Mesenchymal stem cell (in vitro differentiated cells and primary cell): ENCODE measurements at regions not wholly inside any gene's neighbourhood (a gene's known extent, or its start where the extent isn't known, plus 50 kb on each side); places are given as distances from the start of the nearest gene placed in this dataset.

Source experiments
- DNase-seq: peaks from one replicate; pipeline ENCODE4 v3.0.0-alpha.2; 2013
- H2AFZ ChIP-seq: one replicate; pipeline ENCODE4 v1.6.1; 2013; ENCODE audit warnings: low read depth, mild to moderate bottlenecking, control low read depth, inconsistent platforms, low read length, moderate library complexity
- H2AK5ac ChIP-seq: 2 replicates; pipeline ENCODE4 v1.6.1; 2013; ENCODE audit warnings: low read length, moderate library complexity, mild to moderate bottlenecking, inconsistent platforms; ENCODE audit not compliant: severe bottlenecking
- H2BK120ac ChIP-seq: one replicate; pipeline ENCODE4 v1.6.1; 2013; ENCODE audit warnings: low read depth, mild to moderate bottlenecking, inconsistent platforms, low read length, moderate library complexity
- H2BK12ac ChIP-seq, 2 experiments: one replicate each; pipeline ENCODE4 v1.6.1; 2013; ENCODE audit warnings: inconsistent platforms in 2 of 2, low read length in 2 of 2, mild to moderate bottlenecking in 2 of 2, moderate library complexity in 2 of 2, control low read depth in 1 of 2
- H2BK15ac ChIP-seq: one replicate; pipeline ENCODE4 v1.6.1; 2013; ENCODE audit warnings: mild to moderate bottlenecking, low read depth, inconsistent platforms; ENCODE audit not compliant: poor library complexity, severe bottlenecking
- H2BK5ac ChIP-seq: 2 replicates; pipeline ENCODE4 v1.6.1; 2013; ENCODE audit warnings: low read depth, mild to moderate bottlenecking, low read length, control low read depth, inconsistent platforms; ENCODE audit not compliant: poor library complexity, severe bottlenecking
- H3K14ac ChIP-seq, 2 experiments: one replicate each; pipeline ENCODE4 v1.6.1; 2013; ENCODE audit warnings: inconsistent platforms in 2 of 2, low read length in 2 of 2, control low read depth in 1 of 2, mild to moderate bottlenecking in 1 of 2, moderate library complexity in 1 of 2
- H3K18ac ChIP-seq, 2 experiments: one replicate each; pipeline ENCODE4 v1.6.1; 2013; ENCODE audit warnings: inconsistent platforms in 2 of 2, low read length in 2 of 2, control low read depth in 1 of 2, low read depth in 1 of 2, mild to moderate bottlenecking in 1 of 2
- H3K23ac ChIP-seq, 2 experiments: one replicate each; pipeline ENCODE4 v1.6.1; 2013; ENCODE audit warnings: inconsistent platforms in 2 of 2, low read length in 2 of 2, mild to moderate bottlenecking in 2 of 2, moderate library complexity in 2 of 2, control low read depth in 1 of 2
- H3K27ac ChIP-seq: 2 replicates; pipeline ENCODE4 v1.5.1; 2013; ENCODE audit warnings: mild to moderate bottlenecking, moderate library complexity, low read length, control low read depth, inconsistent platforms; ENCODE audit not compliant: poor library complexity, severe bottlenecking
- H3K27me3 ChIP-seq, 2 experiments: 2 replicates each; pipeline versions ENCODE4 v1.6.1 to v1.7.0; 2013; ENCODE audit warnings: low read length in 2 of 2, mild to moderate bottlenecking in 2 of 2, moderate library complexity in 2 of 2, control low read depth in 1 of 2, inconsistent platforms in 1 of 2; ENCODE audit not compliant: control insufficient read depth in 1 of 2, insufficient read depth in 1 of 2
- H3K36me3 ChIP-seq, 2 experiments: 2 replicates each; pipeline versions ENCODE4 v1.6.1 to v1.7.0; 2013; ENCODE audit warnings: low read length in 2 of 2, control low read depth in 1 of 2, inconsistent platforms in 1 of 2, low read depth in 1 of 2, mild to moderate bottlenecking in 1 of 2; ENCODE audit not compliant: insufficient read depth in 2 of 2, control insufficient read depth in 1 of 2
- H3K4ac ChIP-seq, 2 experiments: one replicate each; pipeline ENCODE4 v1.6.1; 2013; ENCODE audit warnings: inconsistent platforms in 2 of 2, low read length in 2 of 2, mild to moderate bottlenecking in 2 of 2, moderate library complexity in 2 of 2, control low read depth in 1 of 2, low read depth in 1 of 2
- H3K4me1 ChIP-seq: 2 replicates; pipeline ENCODE4 v1.6.1; 2013; ENCODE audit warnings: low read depth, low read length, control low read depth; ENCODE audit not compliant: control insufficient read depth, insufficient read depth
- H3K4me2 ChIP-seq: 2 replicates; pipeline ENCODE4 v1.6.1; 2013; ENCODE audit warnings: low read length, mild to moderate bottlenecking, inconsistent platforms; ENCODE audit not compliant: poor library complexity, severe bottlenecking
- H3K4me3 ChIP-seq, 2 experiments: 2 replicates each; pipeline versions ENCODE4 v1.5.1 to v1.7.0; 2013; ENCODE audit warnings: low read length in 2 of 2, mild to moderate bottlenecking in 2 of 2, control low read depth in 1 of 2, low read depth in 1 of 2; ENCODE audit not compliant: insufficient read depth in 1 of 2
- H3K79me1 ChIP-seq: replicated peaks from 2 replicates; pipeline ENCODE4 v1.6.1; 2013; ENCODE audit warnings: mild to moderate bottlenecking, control low read depth, low read length, inconsistent platforms; ENCODE audit not compliant: poor library complexity, severe bottlenecking
- H3K9ac ChIP-seq: 2 replicates; pipeline ENCODE4 v1.7.0; 2013; ENCODE audit warnings: mild to moderate bottlenecking, low read length, moderate library complexity
- H3K9me3 ChIP-seq: 2 replicates; pipeline ENCODE4 v1.7.0; 2013; ENCODE audit warnings: mild to moderate bottlenecking, low read length; ENCODE audit not compliant: control insufficient read depth
- H4K8ac ChIP-seq: one replicate; pipeline ENCODE4 v1.6.1; 2013; ENCODE audit warnings: inconsistent platforms, mild to moderate bottlenecking, low read length, moderate library complexity
- H4K91ac ChIP-seq: one replicate; pipeline ENCODE4 v1.6.1; 2013; ENCODE audit warnings: mild to moderate bottlenecking, low read length, inconsistent platforms
- WGBS: methylation state at CpG from one replicate; pipeline ENCODE4 v1.1.7; 2013; ENCODE audit warnings: mixed read lengths; 5-methylcytosine and 5-hydroxymethylcytosine counted together

- Histone ChIP-seq H2BK120ac (no peak overlapping the region), H2BK15ac (no peak overlapping the region), H3K9me3 (peaks cover 1% of the 10 kb centered on the region), H3K79me1 (no peaks in the 10 kb centered on the region), H3K4me2 (no peak overlapping the region), H3K14ac (no peak overlapping the region), H3K4ac (no peak overlapping the region), H2AFZ (no peak overlapping the region), H3K4me3 (no peak overlapping the region), H4K8ac (no peak overlapping the region), H3K23ac (no peak overlapping the region), H3K27ac (no peak overlapping the region), H3K9ac (no peak overlapping the region), H3K18ac (no peak overlapping the region), H3K36me3 (no peaks in the 10 kb centered on the region), H4K91ac (no peak overlapping the region), H2BK5ac (no peak overlapping the region), H3K4me1 (no peaks in the 10 kb centered on the region), H2AK5ac (no peak overlapping the region), H3K27me3 (no peaks in the 10 kb centered on the region), H2BK12ac (no peak overlapping the region)
- WGBS: 44% methylated on average over 1 of the region's 3 CpGs
- DNase-seq: no peak
These were observed 449.1 kb downstream of the BCL11B start for GRCh38 chr14:98822917-98823316.

- Histone ChIP-seq H3K9ac (no peak overlapping the region), H4K91ac (no peak overlapping the region), H4K8ac (no peak overlapping the region), H3K4me1 (no peaks in the 10 kb centered on the region), H2AFZ (no peak overlapping the region), H3K9me3 (peaks cover 9% of the 10 kb centered on the region), H3K23ac (no peak overlapping the region), H2BK5ac (no peak overlapping the region), H3K27ac (no peak overlapping the region), H3K79me1 (no peaks in the 10 kb centered on the region), H3K36me3 (no peaks in the 10 kb centered on the region), H3K18ac (no peak overlapping the region), H3K4ac (no peak overlapping the region), H2BK120ac (no peak overlapping the region), H2BK15ac (no peak overlapping the region), H3K14ac (no peak overlapping the region), H3K4me2 (no peak overlapping the region), H2AK5ac (no peak overlapping the region), H2BK12ac (no peak overlapping the region), H3K4me3 (no peak overlapping the region), H3K27me3 (no peaks in the 10 kb centered on the region)
- no peak for DNase-seq
- WGBS: 35% methylated on average over 1 of the region's 1 CpG
These were observed 445.4 kb downstream of the BCL11B start for GRCh38 chr14:98826618-98827017.

GRCh38 chr14:98834119-98834518 is 437.9 kb downstream of the BCL11B start:
- no peak overlapping the region for H3K4me3 ChIP-seq
- H3K36me3 ChIP-seq: no peaks in the 10 kb centered on the region
- no peak overlapping the region for H3K23ac ChIP-seq
- WGBS: 79% methylated on average over 1 of the region's 2 CpGs
- H3K4ac ChIP-seq: no peak overlapping the region
- H3K18ac ChIP-seq: no peak overlapping the region
- H2BK15ac ChIP-seq: no peak overlapping the region
- DNase-seq: no peak
- H3K4me1 ChIP-seq: no peaks in the 10 kb centered on the region
- H2AFZ ChIP-seq: no peak overlapping the region
- H2BK12ac ChIP-seq: no peak overlapping the region
- H2BK5ac ChIP-seq: no peak overlapping the region
- peaks cover 12% of the 10 kb centered on the region for H3K9me3 ChIP-seq
- no peak overlapping the region for H3K27ac ChIP-seq
- H3K9ac ChIP-seq: no peak overlapping the region
- H3K79me1 ChIP-seq: no peaks in the 10 kb centered on the region
- H3K4me2 ChIP-seq: no peak overlapping the region
- H4K8ac ChIP-seq: no peak overlapping the region
- no peak overlapping the region for H4K91ac ChIP-seq
- H2AK5ac ChIP-seq: no peak overlapping the region
- no peaks in the 10 kb centered on the region for H3K27me3 ChIP-seq
- no peak overlapping the region for H2BK120ac ChIP-seq
- H3K14ac ChIP-seq: no peak overlapping the region

GRCh38 chr14:98835051-98835824 is 436.8 kb downstream of the BCL11B start:
- no peak overlapping the region for H2AK5ac ChIP-seq
- no peaks in the 10 kb centered on the region for H3K4me1 ChIP-seq
- H3K4ac ChIP-seq: no peak overlapping the region
- no peak overlapping the region for H3K4me2 ChIP-seq
- H3K18ac ChIP-seq: no peak overlapping the region
- H3K9me3 ChIP-seq: peaks cover 12% of the 10 kb centered on the region
- no peaks in the 10 kb centered on the region for H3K79me1 ChIP-seq
- H2BK15ac ChIP-seq: no peak overlapping the region
- 85% methylated on average over 14 of the region's 14 CpGs for WGBS
- no peak overlapping the region for H3K14ac ChIP-seq
- no peaks in the 10 kb centered on the region for H3K36me3 ChIP-seq
- H4K8ac ChIP-seq: no peak overlapping the region
- no peaks in the 10 kb centered on the region for H3K27me3 ChIP-seq
- no peak overlapping the region for H3K9ac ChIP-seq
- H4K91ac ChIP-seq: peak overlapping the region; percentile 55
- no peak overlapping the region for H3K27ac ChIP-seq
- H2AFZ ChIP-seq: no peak overlapping the region
- DNase-seq: no peak
- no peak overlapping the region for H2BK5ac ChIP-seq
- H3K23ac ChIP-seq: no peak overlapping the region
- no peak overlapping the region for H2BK120ac ChIP-seq
- no peak overlapping the region for H2BK12ac ChIP-seq
- no peak overlapping the region for H3K4me3 ChIP-seq
